Activated CD4-positive, alpha-beta T cell treated with anti-CD3 and anti-CD28 coated beads, Interleukin-2, Interleukin-4, amounts not matched to agents 100 ng/mL and 50 ng/mL, durations not matched to agents 16 hours and 8 hours (primary cell): ENCODE measurements at regions not wholly inside any gene's neighbourhood (a gene's known extent, or its start where the extent isn't known, plus 50 kb on each side); places are given as distances from the start of the nearest gene placed in this dataset.
"Not testable (repeated sequence)": the region's sequence is repeated elsewhere in the genome, so short reads cannot be mapped to it uniquely, and the experiment has no call there.

ENCODE experiments used
- DNase-seq: peaks from one replicate; pipeline ENCODE4 v3.0.0-alpha.2; 2020; ENCODE audit warnings: low spot score

- DNase-seq: no peak
These were observed 157.7 kb upstream of the CDH11 start for GRCh38 chr16:65279576-65279975.

GRCh38 chr16:65278874-65279273 is 157.0 kb upstream of the CDH11 start:
- DNase-seq: no peak

GRCh38 chr16:65274566-65274965 is 152.7 kb upstream of the CDH11 start:
- DNase-seq: no peak

- no peak for DNase-seq
These were observed 151.0 kb upstream of the CDH11 start for GRCh38 chr16:65272699-65273414.

GRCh38 chr16:65271996-65272395 is 150.1 kb upstream of the CDH11 start:
- DNase-seq: no peak

- no peak for DNase-seq
These were observed 146.5 kb upstream of the CDH11 start for GRCh38 chr16:65268331-65268730.

GRCh38 chr16:65263896-65264295 is 142.0 kb upstream of the CDH11 start:
- DNase-seq: no peak

- DNase-seq: no peak
These were observed 138.9 kb upstream of the CDH11 start for GRCh38 chr16:65260746-65261145.

GRCh38 chr16:65254144-65254543 is 132.3 kb upstream of the CDH11 start:
- no peak for DNase-seq

- DNase-seq: no peak
These were observed 127.9 kb upstream of the CDH11 start for GRCh38 chr16:65249768-65250167.

GRCh38 chr16:65244787-65245186 is 122.9 kb upstream of the CDH11 start:
- no peak for DNase-seq

- no peak for DNase-seq
These were observed 113.7 kb upstream of the CDH11 start for GRCh38 chr16:65235339-65236177.

GRCh38 chr16:65234721-65235320 is 113.0 kb upstream of the CDH11 start:
- DNase-seq: not testable (repeated sequence)

- no peak for DNase-seq
These were observed 107.4 kb upstream of the CDH11 start for GRCh38 chr16:65229191-65229662.

GRCh38 chr16:65227150-65227835 is 105.4 kb upstream of the CDH11 start:
- no peak for DNase-seq

GRCh38 chr16:65226077-65226476 is 104.2 kb upstream of the CDH11 start:
- no peak for DNase-seq

- DNase-seq: no peak
These were observed 103.6 kb upstream of the CDH11 start for GRCh38 chr16:65225488-65225887.

GRCh38 chr16:65224994-65225393 is 103.1 kb upstream of the CDH11 start:
- no peak for DNase-seq

- DNase-seq: no peak
These were observed 102.6 kb upstream of the CDH11 start for GRCh38 chr16:65224471-65224870.

GRCh38 chr16:65223335-65223734 is 101.5 kb upstream of the CDH11 start:
- no peak for DNase-seq

GRCh38 chr16:65222536-65222935 is 100.7 kb upstream of the CDH11 start:
- DNase-seq: no peak

GRCh38 chr16:65222049-65222448 is 100.2 kb upstream of the CDH11 start:
- no peak for DNase-seq
